ENCODE measurements at regions not wholly inside any gene's neighbourhood (a gene's known extent, or its start where the extent isn't known, plus 50 kb on each side); places are given as distances from the start of the nearest gene placed in this dataset.

GRCh38 chr9:117597977-117598376, 106.2 kb upstream of the TLR4 start:
- Histone ChIP-seq H3K4me3 (no peak overlapping the region), H3K27me3 (no peaks in the 10 kb centered on the region), H3K4me1 (no peaks in the 10 kb centered on the region), H3K9me3 (no peaks in the 10 kb centered on the region), H3K36me3 (no peaks in the 10 kb centered on the region), H3K27ac (no peak overlapping the region)
- DNase-seq (ENCODE audit: low spot score in 2 of 2), result no peak
- no peak for TF ChIP-seq CTCF (IDR thresholded peaks at IDR 0.05)
- intact Hi-C loops (cut with DNase I), result no loop called here

- no peak for TF ChIP-seq CTCF (IDR thresholded peaks at IDR 0.05)
- Histone ChIP-seq H3K27ac (no peak overlapping the region), H3K9me3 (no peaks in the 10 kb centered on the region), H3K4me1 (no peaks in the 10 kb centered on the region), H3K4me3 (no peak overlapping the region), H3K27me3 (no peaks in the 10 kb centered on the region), H3K36me3 (no peaks in the 10 kb centered on the region)
- intact Hi-C loops (cut with DNase I), result no loop called here
- no peak for DNase-seq (ENCODE audit: low spot score in 2 of 2)
Observed at GRCh38 chr9:117596678-117597077, 107.5 kb upstream of the TLR4 start.

- H3K4me3 ChIP-seq, result no peak overlapping the region
- peaks cover 0 to under 1% of the 10 kb centered on the region in 2 donors for H3K9me3 ChIP-seq
- no peak overlapping the region for H3K27ac ChIP-seq
- DNase-seq (ENCODE audit: low spot score in 2 of 2), result no peak
- H3K4me1 ChIP-seq, result no peaks in the 10 kb centered on the region
- no peak for TF ChIP-seq CTCF (IDR thresholded peaks at IDR 0.05)
- intact Hi-C loops (cut with DNase I), result no loop called here
- no peaks in the 10 kb centered on the region for H3K36me3 ChIP-seq
- H3K27me3 ChIP-seq, result no peaks in the 10 kb centered on the region
Observed at GRCh38 chr9:117595650-117596049, 108.6 kb upstream of the TLR4 start.

GRCh38 chr9:117587263-117587662, 116.9 kb upstream of the TLR4 start:
- H3K4me3 ChIP-seq, result no peak overlapping the region
- no peak for TF ChIP-seq CTCF (IDR thresholded peaks at IDR 0.05)
- intact Hi-C loops (cut with DNase I), result no loop called here
- H3K36me3 ChIP-seq, result no peaks in the 10 kb centered on the region
- no peaks in the 10 kb centered on the region for H3K4me1 ChIP-seq
- H3K9me3 ChIP-seq, result peaks cover 0 to 4% of the 10 kb centered on the region in 2 donors
- no peaks in the 10 kb centered on the region for H3K27me3 ChIP-seq
- H3K27ac ChIP-seq, result no peak overlapping the region
- no peak for DNase-seq (ENCODE audit: low spot score in 2 of 2)

GRCh38 chr9:117574099-117574498, 130.1 kb upstream of the TLR4 start:
- no peak for DNase-seq (ENCODE audit: low spot score in 2 of 2)
- no peaks in the 10 kb centered on the region for H3K27me3 ChIP-seq
- H3K27ac ChIP-seq, result no peak overlapping the region
- H3K4me3 ChIP-seq, result no peak overlapping the region
- intact Hi-C loops (cut with DNase I), result no loop called here
- no peaks in the 10 kb centered on the region for H3K9me3 ChIP-seq
- TF ChIP-seq CTCF (IDR thresholded peaks at IDR 0.05), result no peak
- H3K36me3 ChIP-seq, result no peaks in the 10 kb centered on the region
- H3K4me1 ChIP-seq, result no peaks in the 10 kb centered on the region

- Histone ChIP-seq H3K4me1 (no peaks in the 10 kb centered on the region), H3K36me3 (no peaks in the 10 kb centered on the region), H3K4me3 (no peak overlapping the region), H3K27me3 (no peaks in the 10 kb centered on the region), H3K9me3 (no peaks in the 10 kb centered on the region), H3K27ac (no peak overlapping the region)
- no peak for TF ChIP-seq CTCF (IDR thresholded peaks at IDR 0.05)
- intact Hi-C loops (cut with DNase I), result no loop called here
- no peak for DNase-seq (ENCODE audit: low spot score in 2 of 2)
Observed at GRCh38 chr9:117564839-117565238, 139.4 kb upstream of the TLR4 start.
